Natural killer cell (primary cell): ENCODE measurements at regions not wholly inside any gene's neighbourhood (a gene's known extent, or its start where the extent isn't known, plus 50 kb on each side); places are given as distances from the start of the nearest gene placed in this dataset.

ENCODE experiments used
- ATAC-seq, 3 donors: fragments of 150-1000 bp in 2 of 3; fragments of 200-7000 bp in 1 of 3; cut with Tn5 transposase; 1 replicate in 1 of 3; 2 replicates in 2 of 3; pipeline ENCODE4 v1.10.0; 2021; ENCODE audit warnings: mild to moderate bottlenecking in 2 of 3, moderate library complexity in 2 of 3
- DNase-seq, 2 donors: peaks; one replicate each; pipeline versions ENCODE4 v3.0.0 to v3.0.0-alpha.2; 2013 to 2021; ENCODE audit warnings: mixed read lengths in 1 of 2
- H3K27ac ChIP-seq: one replicate; pipeline ENCODE4 v1.5.1; 2013; ENCODE audit warnings: mild to moderate bottlenecking, low read length
- H3K27me3 ChIP-seq: one replicate; pipeline ENCODE4 v1.6.1; 2013; ENCODE audit warnings: low read length; ENCODE audit not compliant: control insufficient read depth, insufficient read depth
- H3K36me3 ChIP-seq: one replicate; pipeline ENCODE4 v1.6.1; 2013; ENCODE audit warnings: low read length; ENCODE audit not compliant: control insufficient read depth, insufficient read depth
- H3K4me1 ChIP-seq: one replicate; pipeline ENCODE4 v1.6.1; 2013; ENCODE audit warnings: low read length; ENCODE audit not compliant: control insufficient read depth, insufficient read depth
- H3K4me3 ChIP-seq: one replicate; pipeline ENCODE4 v1.5.1; 2013; ENCODE audit warnings: low read length
- H3K9me3 ChIP-seq: one replicate; pipeline ENCODE4 v1.6.1; 2013; ENCODE audit warnings: low read length; ENCODE audit not compliant: control insufficient read depth, insufficient read depth
- H3K27ac Mint-ChIP-seq, 2 donors: one replicate each; pipeline ENCODE4 v1.8.0; 2022; ENCODE audit warnings: mild to moderate bottlenecking in 2 of 2, mixed read lengths in 2 of 2, moderate library complexity in 1 of 2
- H3K27me3 Mint-ChIP-seq, 2 donors: one replicate each; pipeline ENCODE4 v1.8.0; 2022; ENCODE audit warnings: low read depth in 2 of 2, mixed read lengths in 2 of 2
- H3K36me3 Mint-ChIP-seq: one replicate; pipeline ENCODE4 v1.8.0; 2022; ENCODE audit warnings: mixed read lengths
- H3K4me1 Mint-ChIP-seq, 2 donors: one replicate each; pipeline ENCODE4 v1.8.0; 2022; ENCODE audit warnings: mixed read lengths in 2 of 2
- H3K4me3 Mint-ChIP-seq: one replicate; pipeline ENCODE4 v1.8.0; 2022; ENCODE audit warnings: mild to moderate bottlenecking, moderate library complexity, mixed read lengths
- H3K9me3 Mint-ChIP-seq, 2 donors: one replicate each; pipeline ENCODE4 v1.8.0; 2022; ENCODE audit warnings: mixed read lengths in 2 of 2
- CTCF ChIP-seq: fragments of 200-600 bp; IDR thresholded peaks from one replicate; pipeline ENCODE4 v1.8.0; 2022; ENCODE audit warnings: antibody characterized with exemption
- WGBS: methylation state at CpG from one replicate; pipeline ENCODE4 v1.1.7; 2013; ENCODE audit warnings: missing lambda C conversion rate; ENCODE audit not compliant: insufficient coverage; 5-methylcytosine and 5-hydroxymethylcytosine counted together
- intact Hi-C: fragments of 100-400 bp; cut with micrococcal nuclease; formaldehyde crosslinking; loops from one replicate; pipeline ENCODE4 v1.14.2; 2022

- Histone ChIP-seq H3K27me3 (no peaks in the 10 kb centered on the region), H3K27ac (no peak overlapping the region), H3K4me3 (no peak overlapping the region), H3K4me1 (no peaks in the 10 kb centered on the region), H3K36me3 (no peaks in the 10 kb centered on the region), H3K9me3 (peaks cover 12% of the 10 kb centered on the region)
- intact Hi-C loops = no loop called here
- no peak overlapping the region for H3K4me3 Mint-ChIP-seq
- H3K9me3 Mint-ChIP-seq = peaks cover 7 to 8% of the 10 kb centered on the region in 2 donors
- no peak for TF ChIP-seq CTCF
- 80% methylated on average over 2 of the region's 2 CpGs for WGBS
- DNase-seq (no peak), ATAC-seq (no peak)
- H3K4me1 Mint-ChIP-seq = no peaks in the 10 kb centered on the region
- peaks cover 14% of the 10 kb centered on the region for H3K36me3 Mint-ChIP-seq
- no peak overlapping the region for H3K27ac Mint-ChIP-seq
- H3K27me3 Mint-ChIP-seq = peaks cover 17 to 33% of the 10 kb centered on the region in 2 donors
These were observed 58.4 kb upstream of the GOLIM4 start for GRCh38 chr3:168154089-168154488.

DNA sequence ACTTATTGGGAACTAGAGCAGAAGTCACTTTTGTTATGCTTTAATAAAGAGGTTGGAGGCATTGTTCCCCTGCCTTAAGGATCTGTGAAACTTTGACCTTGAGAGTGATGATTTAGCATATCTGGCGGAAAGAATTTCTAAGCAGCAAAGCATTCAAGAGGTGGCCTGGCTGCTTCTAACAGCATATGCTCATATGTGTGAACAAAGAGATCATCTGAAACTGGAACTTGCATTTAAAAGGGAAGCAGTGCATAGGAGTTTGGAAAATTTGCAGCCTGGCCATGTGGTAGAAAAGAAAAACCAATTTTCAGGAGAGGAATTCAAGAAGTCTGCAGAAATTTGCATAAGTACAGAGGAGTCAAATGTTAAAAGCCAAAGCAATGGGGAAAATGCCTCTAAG is 56.4 kb upstream of the GOLIM4 start:
- ATAC-seq (no peak), DNase-seq (no peak)
- no peak for TF ChIP-seq CTCF
- 93% methylated on average over 1 of the region's 1 CpG for WGBS
- Mint-ChIP-seq H3K4me3 (no peak overlapping the region), H3K27ac (no peak overlapping the region), H3K9me3 (peaks cover 7 to 8% of the 10 kb centered on the region in 2 donors), H3K4me1 (no peaks in the 10 kb centered on the region), H3K36me3 (peaks cover 14% of the 10 kb centered on the region), H3K27me3 (peaks cover 24 to 42% of the 10 kb centered on the region in 2 donors)
- intact Hi-C loops = no loop called here
- Histone ChIP-seq H3K4me1 (no peaks in the 10 kb centered on the region), H3K36me3 (no peaks in the 10 kb centered on the region), H3K27me3 (no peaks in the 10 kb centered on the region), H3K9me3 (peaks cover 12% of the 10 kb centered on the region), H3K4me3 (no peak overlapping the region), H3K27ac (no peak overlapping the region)
